ENCODE measurements at regions not wholly inside any gene's neighbourhood (a gene's known extent, or its start where the extent isn't known, plus 50 kb on each side); places are given as distances from the start of the nearest gene placed in this dataset.
"Not testable (repeated sequence)": the region's sequence is repeated elsewhere in the genome, so short reads cannot be mapped to it uniquely, and the experiment has no call there.

DNA sequence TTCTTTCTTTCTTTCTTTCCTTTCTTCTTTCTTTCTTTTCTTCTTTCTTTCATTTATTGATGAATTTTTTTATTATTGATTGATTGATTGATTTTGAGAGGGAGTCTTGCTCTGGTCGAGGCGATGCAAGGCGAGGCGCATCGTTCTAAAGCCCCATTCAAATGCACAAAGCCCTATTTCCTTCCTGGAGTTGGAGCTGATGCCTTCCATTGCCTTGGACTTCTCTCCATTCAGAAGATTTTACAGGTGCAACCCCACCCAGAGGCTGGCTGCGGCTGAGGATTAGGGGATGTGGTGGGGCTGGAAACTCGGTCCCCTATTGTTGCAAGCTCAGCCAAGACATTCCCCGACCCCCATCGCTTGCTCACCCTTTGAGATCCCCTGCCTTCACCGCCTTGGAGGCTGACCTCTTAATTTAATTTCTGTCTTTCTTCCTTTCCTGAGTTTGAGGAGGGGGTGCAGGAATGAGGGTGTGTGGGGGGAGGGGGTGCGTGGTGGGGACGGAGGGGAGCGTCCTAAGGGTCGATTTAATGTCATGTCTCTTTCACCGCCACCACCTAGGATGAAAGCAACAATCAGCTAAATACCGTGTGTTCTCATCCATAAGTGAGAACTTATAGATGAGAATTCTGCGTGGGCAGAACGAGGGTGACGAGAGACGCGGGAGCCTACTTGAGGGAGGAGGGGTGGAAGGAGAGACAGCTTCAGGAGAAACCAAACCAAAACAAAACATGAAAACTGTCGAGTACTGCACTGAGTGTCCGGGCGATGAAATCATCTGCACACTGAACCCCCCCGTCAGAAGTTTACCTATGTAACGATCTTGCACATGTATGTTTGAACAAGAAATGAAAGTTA is 3913.9 kb upstream of the OR11H1 start:
- Mint-ChIP-seq H3K27ac (ENCODE audit: unreplicated experiment) (no peak overlapping the region), H3K4me1 (ENCODE audit: low read depth, unreplicated experiment) (no peaks in the 10 kb centered on the region), H3K27me3 (ENCODE audit: unreplicated experiment) (peaks cover 40% of the 10 kb centered on the region), H3K9me3 (ENCODE audit: unreplicated experiment) (peaks cover 74% of the 10 kb centered on the region), H3K36me3 (ENCODE audit: unreplicated experiment) (peaks cover 43% of the 10 kb centered on the region), H3K4me3 (ENCODE audit: unreplicated experiment) (no peak overlapping the region)
- no peak for DNase-seq
- TF ChIP-seq, protein P1, sequence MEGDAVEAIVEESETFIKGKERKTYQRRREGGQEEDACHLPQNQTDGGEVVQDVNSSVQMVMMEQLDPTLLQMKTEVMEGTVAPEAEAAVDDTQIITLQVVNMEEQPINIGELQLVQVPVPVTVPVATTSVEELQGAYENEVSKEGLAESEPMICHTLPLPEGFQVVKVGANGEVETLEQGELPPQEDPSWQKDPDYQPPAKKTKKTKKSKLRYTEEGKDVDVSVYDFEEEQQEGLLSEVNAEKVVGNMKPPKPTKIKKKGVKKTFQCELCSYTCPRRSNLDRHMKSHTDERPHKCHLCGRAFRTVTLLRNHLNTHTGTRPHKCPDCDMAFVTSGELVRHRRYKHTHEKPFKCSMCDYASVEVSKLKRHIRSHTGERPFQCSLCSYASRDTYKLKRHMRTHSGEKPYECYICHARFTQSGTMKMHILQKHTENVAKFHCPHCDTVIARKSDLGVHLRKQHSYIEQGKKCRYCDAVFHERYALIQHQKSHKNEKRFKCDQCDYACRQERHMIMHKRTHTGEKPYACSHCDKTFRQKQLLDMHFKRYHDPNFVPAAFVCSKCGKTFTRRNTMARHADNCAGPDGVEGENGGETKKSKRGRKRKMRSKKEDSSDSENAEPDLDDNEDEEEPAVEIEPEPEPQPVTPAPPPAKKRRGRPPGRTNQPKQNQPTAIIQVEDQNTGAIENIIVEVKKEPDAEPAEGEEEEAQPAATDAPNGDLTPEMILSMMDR (IDR thresholded peaks at IDR 0.05; ENCODE audit: partially characterized antibody, unreplicated experiment) = no peak

DNA sequence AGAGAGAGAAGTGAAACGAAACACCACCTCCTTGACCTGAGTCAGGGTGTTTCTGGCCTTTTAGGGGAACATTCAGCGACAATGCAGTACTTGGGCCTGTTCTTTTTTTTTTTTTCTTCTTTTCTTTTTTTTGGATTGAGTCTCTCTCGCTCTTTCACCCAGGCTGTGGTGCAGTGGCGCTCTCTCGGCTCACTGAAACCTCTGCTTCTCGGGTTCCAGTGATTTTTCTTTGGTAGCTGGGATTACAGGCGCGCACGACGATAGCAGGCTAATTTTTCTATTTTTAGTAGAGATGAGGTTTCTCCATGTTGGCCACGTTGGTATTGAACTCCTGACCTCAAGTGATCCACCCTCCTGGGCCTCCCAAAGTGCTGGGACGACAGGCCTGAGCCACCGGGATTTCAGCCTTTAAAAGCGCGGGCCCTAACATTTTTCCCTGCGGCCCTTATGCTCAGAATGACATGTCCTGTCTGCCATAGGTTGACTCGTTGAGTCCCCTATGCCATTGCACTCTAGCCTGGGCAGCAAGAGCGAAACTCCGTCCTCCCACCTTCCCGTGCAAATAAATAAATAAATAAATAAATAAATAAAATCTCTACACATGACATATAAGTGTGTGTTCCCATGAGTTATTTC is 3913.1 kb upstream of the OR11H1 start:
- peaks cover 46% of the 10 kb centered on the region for H3K36me3 Mint-ChIP-seq (ENCODE audit: unreplicated experiment)
- not testable (repeated sequence) for H3K27ac Mint-ChIP-seq (ENCODE audit: unreplicated experiment); H3K4me3 Mint-ChIP-seq (ENCODE audit: unreplicated experiment); DNase-seq; H3K4me1 Mint-ChIP-seq (ENCODE audit: low read depth, unreplicated experiment)
- H3K27me3 Mint-ChIP-seq (ENCODE audit: unreplicated experiment) = peaks cover 43% of the 10 kb centered on the region
- H3K9me3 Mint-ChIP-seq (ENCODE audit: unreplicated experiment) = peaks cover 77% of the 10 kb centered on the region

DNA sequence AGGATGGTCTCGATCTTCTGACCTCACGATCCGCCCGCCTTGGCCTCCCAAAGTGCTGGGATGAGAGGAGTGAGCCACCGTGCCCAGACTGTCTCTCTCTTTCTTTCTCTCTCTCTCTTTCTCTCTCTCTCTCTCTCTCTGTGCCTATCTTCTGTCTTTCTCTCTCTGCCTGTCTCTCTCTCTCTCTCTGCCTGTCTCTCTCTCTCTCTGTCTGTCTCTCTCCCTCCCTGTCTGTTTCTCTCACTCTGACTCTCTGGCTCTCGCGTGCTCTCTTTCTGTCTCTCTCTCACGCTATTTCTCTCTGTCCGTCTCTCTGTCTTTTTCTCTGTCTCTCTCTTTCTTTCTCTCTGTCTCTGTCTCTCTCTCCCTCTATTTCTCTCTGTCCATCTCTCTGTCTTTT is 3911.2 kb upstream of the OR11H1 start:
- TF ChIP-seq, protein P1 (IDR thresholded peaks at IDR 0.05; ENCODE audit: partially characterized antibody, unreplicated experiment) = no peak
- peaks cover 40% of the 10 kb centered on the region for H3K36me3 Mint-ChIP-seq (ENCODE audit: unreplicated experiment)
- H3K4me3 Mint-ChIP-seq (ENCODE audit: unreplicated experiment) = no peak overlapping the region
- H3K27ac Mint-ChIP-seq (ENCODE audit: unreplicated experiment) = peak overlapping the region; percentile 2
- DNase-seq = no peak
- no peaks in the 10 kb centered on the region for H3K4me1 Mint-ChIP-seq (ENCODE audit: low read depth, unreplicated experiment)
- peaks cover 44% of the 10 kb centered on the region for H3K27me3 Mint-ChIP-seq (ENCODE audit: unreplicated experiment)
- H3K9me3 Mint-ChIP-seq (ENCODE audit: unreplicated experiment) = peaks cover 78% of the 10 kb centered on the region

DNA sequence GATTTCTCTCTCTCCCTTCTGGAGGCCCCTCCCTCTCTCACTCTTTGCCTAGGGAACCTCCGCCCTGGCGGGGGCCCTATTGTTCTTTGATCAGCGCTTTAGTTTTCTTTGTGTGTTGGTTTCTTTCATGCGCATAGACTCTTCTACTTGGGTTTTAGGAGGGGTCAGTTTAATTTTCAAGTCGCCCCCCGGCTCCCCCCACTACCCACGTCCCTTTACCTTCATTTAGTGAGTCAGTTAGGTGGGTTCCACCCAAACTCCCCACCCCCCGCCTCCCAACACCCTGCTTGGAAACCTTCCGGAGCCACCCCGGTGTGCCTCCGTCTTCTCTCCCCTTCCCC is 3909.7 kb upstream of the OR11H1 start:
- not testable (repeated sequence) for H3K4me3 Mint-ChIP-seq (ENCODE audit: unreplicated experiment); H3K4me1 Mint-ChIP-seq (ENCODE audit: low read depth, unreplicated experiment); DNase-seq; H3K27ac Mint-ChIP-seq (ENCODE audit: unreplicated experiment)
- H3K27me3 Mint-ChIP-seq (ENCODE audit: unreplicated experiment) = peaks cover 37% of the 10 kb centered on the region
- H3K36me3 Mint-ChIP-seq (ENCODE audit: unreplicated experiment) = peaks cover 32% of the 10 kb centered on the region
- peaks cover 70% of the 10 kb centered on the region for H3K9me3 Mint-ChIP-seq (ENCODE audit: unreplicated experiment)

DNA sequence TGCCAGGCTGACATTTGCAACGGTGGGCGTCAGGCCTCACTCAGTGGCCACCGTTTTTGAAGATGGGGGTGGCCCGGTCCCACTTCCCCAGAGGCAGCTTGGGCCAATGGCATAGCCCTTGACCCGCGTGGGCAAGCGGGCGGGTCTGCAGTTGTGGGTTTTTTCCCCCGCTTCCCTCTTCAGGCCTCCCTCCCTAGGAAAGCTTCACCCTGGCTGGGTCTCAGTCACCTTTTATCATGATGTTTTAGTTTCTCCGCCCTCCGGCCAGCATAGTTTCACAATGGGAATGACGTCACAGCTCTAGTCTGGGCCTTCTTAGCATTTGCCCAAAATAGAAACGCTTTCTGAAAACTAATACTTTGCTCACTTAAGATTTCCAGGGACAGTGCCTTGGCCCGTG is 3909.3 kb upstream of the OR11H1 start:
- Mint-ChIP-seq H3K27me3 (ENCODE audit: unreplicated experiment) (peaks cover 37% of the 10 kb centered on the region), H3K36me3 (ENCODE audit: unreplicated experiment) (peaks cover 32% of the 10 kb centered on the region), H3K9me3 (ENCODE audit: unreplicated experiment) (peaks cover 70% of the 10 kb centered on the region)
- not testable (repeated sequence) for H3K4me1 Mint-ChIP-seq (ENCODE audit: low read depth, unreplicated experiment); H3K4me3 Mint-ChIP-seq (ENCODE audit: unreplicated experiment); H3K27ac Mint-ChIP-seq (ENCODE audit: unreplicated experiment); DNase-seq

DNA sequence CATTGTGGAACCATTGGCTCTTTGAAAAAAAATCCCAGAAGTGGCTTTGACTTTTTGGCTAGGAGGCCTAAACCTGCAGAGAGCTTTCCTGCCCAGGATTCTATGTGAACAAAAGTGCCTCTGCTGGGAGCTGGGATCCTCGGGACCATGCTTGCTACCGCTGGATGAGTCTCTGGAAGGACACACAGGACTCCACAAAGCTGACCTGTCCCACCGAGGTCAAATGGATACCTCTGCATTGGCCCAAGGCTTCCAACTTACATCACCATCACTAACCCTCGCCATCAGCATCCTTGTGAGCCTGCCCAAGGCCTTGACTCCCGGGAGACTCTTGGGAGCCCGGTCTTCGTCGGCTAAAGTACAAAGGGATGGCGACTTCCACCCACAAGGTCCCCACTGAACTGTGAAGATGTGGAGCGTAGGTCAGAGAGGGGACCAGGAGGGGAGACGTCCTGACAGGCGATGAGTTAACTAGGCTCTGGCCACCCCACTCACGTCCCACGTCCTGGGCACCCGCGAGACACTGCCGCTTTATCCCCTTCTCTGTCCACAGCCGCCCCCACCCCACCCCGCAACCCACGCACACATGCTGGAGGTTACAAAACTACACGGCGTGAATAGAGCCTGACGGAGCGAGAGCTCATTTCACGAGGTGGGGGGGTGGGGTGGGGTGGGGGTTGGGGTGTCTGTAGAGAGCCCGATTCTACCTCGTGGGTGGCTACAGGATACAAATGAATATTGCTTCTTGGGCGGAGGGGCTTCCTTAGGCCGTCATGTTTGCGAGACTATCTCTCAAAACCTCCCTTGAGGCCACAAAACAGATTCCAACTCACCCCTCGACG is 3906.8 kb upstream of the OR11H1 start:
- H3K36me3 Mint-ChIP-seq (ENCODE audit: unreplicated experiment) = peaks cover 34% of the 10 kb centered on the region
- DNase-seq; H3K4me1 Mint-ChIP-seq (ENCODE audit: low read depth, unreplicated experiment); H3K27ac Mint-ChIP-seq (ENCODE audit: unreplicated experiment); H3K4me3 Mint-ChIP-seq (ENCODE audit: unreplicated experiment): not testable (repeated sequence)
- peaks cover 60% of the 10 kb centered on the region for H3K9me3 Mint-ChIP-seq (ENCODE audit: unreplicated experiment)
- peaks cover 32% of the 10 kb centered on the region for H3K27me3 Mint-ChIP-seq (ENCODE audit: unreplicated experiment)

DNA sequence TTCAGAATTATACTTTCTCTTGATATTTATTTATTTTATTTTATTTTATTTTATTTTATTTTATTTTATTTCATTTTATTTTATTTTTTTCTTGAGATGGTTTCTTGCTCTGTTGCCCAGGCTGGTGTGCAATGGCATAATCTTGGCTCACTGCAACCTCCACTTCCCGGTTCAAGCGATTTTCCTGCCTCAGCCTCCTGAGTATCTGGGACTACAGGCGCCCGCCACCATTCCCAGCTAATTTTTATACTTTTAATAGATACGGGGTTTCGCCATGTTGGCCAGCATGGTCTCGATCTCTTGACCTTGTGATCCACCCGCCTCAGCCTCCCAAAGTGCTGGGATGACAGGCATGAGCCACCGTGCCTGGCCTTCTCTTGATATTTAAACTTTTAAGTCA is 3905.2 kb upstream of the OR11H1 start:
- H3K27ac Mint-ChIP-seq (ENCODE audit: unreplicated experiment); DNase-seq; H3K4me1 Mint-ChIP-seq (ENCODE audit: low read depth, unreplicated experiment); H3K4me3 Mint-ChIP-seq (ENCODE audit: unreplicated experiment): not testable (repeated sequence)
- H3K27me3 Mint-ChIP-seq (ENCODE audit: unreplicated experiment) = peaks cover 21% of the 10 kb centered on the region
- peaks cover 25% of the 10 kb centered on the region for H3K36me3 Mint-ChIP-seq (ENCODE audit: unreplicated experiment)
- H3K9me3 Mint-ChIP-seq (ENCODE audit: unreplicated experiment) = peaks cover 57% of the 10 kb centered on the region

DNA sequence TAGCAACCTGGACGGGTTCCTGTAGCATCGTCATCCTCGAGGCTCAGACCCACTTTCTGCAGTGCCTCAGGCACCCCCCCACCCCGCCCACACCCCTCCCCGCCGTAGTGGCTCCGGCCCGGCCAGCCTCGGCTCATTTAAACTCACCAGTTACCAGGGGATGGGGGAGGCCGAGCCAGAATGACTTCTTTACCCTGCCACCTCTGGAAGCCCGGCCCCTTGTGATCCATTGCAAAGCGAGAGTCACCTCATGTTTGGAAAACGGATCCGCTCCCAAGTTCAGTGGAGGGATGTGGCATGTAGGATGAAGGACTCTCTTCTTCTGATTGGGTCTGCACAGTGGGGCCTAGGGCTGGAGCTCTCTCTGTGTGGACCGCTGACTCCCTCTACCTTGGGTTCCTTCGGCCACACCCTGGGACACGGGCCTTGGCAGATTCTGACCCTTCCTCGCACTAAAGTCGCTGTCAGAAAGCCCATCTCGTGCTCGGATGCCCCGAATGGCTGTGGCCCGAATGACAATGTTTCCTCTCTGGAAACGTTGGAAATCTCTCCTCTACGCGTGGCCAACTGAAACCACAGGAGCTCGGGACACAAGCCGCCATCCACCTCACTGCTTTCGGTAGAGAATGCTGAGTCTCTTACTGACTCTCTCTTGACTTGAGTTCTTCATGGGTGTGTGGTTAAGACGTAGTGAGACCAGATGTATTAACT is 3902.1 kb upstream of the OR11H1 start:
- DNase-seq; H3K27ac Mint-ChIP-seq (ENCODE audit: unreplicated experiment); H3K4me1 Mint-ChIP-seq (ENCODE audit: low read depth, unreplicated experiment); H3K4me3 Mint-ChIP-seq (ENCODE audit: unreplicated experiment): not testable (repeated sequence)
- Mint-ChIP-seq H3K27me3 (ENCODE audit: unreplicated experiment) (peaks cover 21% of the 10 kb centered on the region), H3K9me3 (ENCODE audit: unreplicated experiment) (peaks cover 49% of the 10 kb centered on the region), H3K36me3 (ENCODE audit: unreplicated experiment) (peaks cover 18% of the 10 kb centered on the region)

Data from glutamatergic neuron (in vitro differentiated cells).